GM15510 (cell line): ENCODE measurements at regions not wholly inside any gene's neighbourhood (a gene's known extent, or its start where the extent isn't known, plus 50 kb on each side); places are given as distances from the start of the nearest gene placed in this dataset.

Experiments
- POLR2A ChIP-seq: IDR thresholded peaks from 3 replicates; pipeline ENCODE4 v1.6.1; 2011; ENCODE audit warnings: borderline replicate concordance; ENCODE audit not compliant: insufficient read length; ENCODE audit errors: extremely low read depth

GRCh38 chr3:16071206-16071605, 103.3 kb upstream of the GALNT15 start:
- no peak for TF ChIP-seq POLR2A

DNA sequence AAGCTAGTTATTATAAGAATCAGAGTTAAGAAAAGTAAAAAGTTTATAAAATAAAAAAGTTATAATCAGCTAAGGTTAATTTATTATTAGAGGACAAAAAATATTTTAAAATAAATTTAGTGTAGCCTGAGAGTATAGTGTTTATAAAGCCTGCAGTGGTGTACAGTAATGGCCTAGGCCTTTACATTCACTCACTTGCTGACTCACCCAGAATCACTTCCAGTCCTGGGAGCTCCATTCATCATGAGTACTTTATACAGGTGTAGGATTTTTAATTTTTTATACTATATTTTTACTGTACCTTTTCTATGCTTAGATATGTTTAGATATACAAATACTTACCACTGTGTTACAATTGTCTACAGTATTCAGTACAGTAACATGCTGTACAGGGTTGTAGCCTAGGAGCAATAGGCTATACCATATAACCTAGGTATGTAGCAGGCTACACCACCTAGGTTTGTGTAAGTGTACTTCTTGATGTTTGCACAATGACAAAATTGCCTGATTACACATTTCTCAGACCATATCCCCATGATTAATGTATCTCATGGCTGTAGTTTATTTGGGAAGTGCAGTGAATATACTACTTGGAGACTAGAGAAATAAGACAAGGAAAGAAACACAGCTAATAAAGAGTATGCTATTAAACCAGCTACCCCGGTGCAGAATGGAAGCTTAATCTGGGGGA, 101.9 kb upstream of the GALNT15 start:
- TF ChIP-seq POLR2A: no peak

GRCh38 chr3:16073203-16073602, 101.3 kb upstream of the GALNT15 start:
- no peak for TF ChIP-seq POLR2A

- no peak for TF ChIP-seq POLR2A
Observed at GRCh38 chr3:16075647-16076046, 98.8 kb upstream of the GALNT15 start.

- no peak for TF ChIP-seq POLR2A
Observed at GRCh38 chr3:16076564-16076963, 97.9 kb upstream of the GALNT15 start.

DNA sequence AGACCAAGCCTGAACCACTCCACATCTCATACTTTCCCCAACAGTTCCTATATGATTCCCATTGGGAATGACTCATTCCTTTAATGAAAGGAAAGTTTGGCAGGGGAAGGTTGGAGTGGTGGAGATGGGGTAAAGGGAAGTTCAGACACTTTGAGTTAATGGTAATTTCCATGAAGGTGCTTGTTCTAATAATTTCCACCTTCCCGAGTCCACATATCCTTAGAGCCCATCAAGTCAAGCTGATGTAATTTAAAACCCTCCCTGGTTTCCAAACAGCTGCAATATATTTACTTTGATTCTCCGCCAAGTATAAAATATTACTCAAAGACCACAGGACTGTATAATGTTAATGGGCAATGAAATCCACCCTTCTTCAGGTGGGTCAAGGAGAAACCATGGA, 95.0 kb upstream of the GALNT15 start:
- TF ChIP-seq POLR2A: no peak

GRCh38 chr3:16081661-16082060, 92.8 kb upstream of the GALNT15 start:
- TF ChIP-seq POLR2A: no peak

GRCh38 chr3:16084887-16085286, 89.6 kb upstream of the GALNT15 start:
- TF ChIP-seq POLR2A: no peak

DNA sequence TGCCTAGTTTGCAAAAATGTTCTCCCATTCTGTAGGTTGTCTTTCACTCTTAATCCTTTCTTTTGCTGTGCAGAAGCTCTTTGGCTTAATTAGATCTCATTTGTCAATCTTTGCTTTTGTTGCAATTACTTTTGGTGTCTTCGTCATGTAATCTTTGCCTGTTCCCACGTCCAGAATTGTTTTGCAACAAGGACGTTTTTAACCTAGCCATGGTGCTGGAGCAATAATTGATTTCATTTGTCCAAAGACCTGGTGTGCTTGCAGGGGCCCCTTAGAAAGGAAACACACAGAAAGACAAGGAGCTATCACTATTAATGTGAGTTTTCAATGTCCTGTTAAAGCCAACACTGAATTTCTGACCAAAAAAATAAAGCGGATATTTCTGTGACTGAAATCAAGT, 89.1 kb upstream of the GALNT15 start:
- no peak for TF ChIP-seq POLR2A

- TF ChIP-seq POLR2A: no peak
Observed at GRCh38 chr3:16085884-16086608, 88.4 kb upstream of the GALNT15 start.

GRCh38 chr3:16086690-16087089, 87.8 kb upstream of the GALNT15 start:
- TF ChIP-seq POLR2A: no peak

DNA sequence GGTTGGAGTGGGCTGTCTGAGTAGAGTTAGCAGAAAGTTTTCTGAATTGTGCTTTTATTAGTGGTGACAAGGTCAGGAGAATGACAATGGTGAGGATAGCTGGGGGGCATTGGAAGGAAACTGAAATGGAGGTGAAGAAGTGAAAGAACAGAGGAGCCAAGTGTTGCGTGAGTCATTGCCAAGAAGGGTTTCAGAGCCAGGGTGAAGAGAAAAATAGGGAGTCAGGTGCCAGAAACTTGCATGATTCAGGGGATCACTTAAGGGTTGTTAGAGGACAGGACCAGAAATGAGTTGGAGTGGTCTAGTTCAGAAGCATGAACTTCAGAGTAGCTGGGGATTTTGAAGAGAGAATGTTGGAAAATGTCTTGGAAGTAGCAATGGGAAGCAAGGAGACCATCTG, 86.0 kb upstream of the GALNT15 start:
- TF ChIP-seq POLR2A: no peak

DNA sequence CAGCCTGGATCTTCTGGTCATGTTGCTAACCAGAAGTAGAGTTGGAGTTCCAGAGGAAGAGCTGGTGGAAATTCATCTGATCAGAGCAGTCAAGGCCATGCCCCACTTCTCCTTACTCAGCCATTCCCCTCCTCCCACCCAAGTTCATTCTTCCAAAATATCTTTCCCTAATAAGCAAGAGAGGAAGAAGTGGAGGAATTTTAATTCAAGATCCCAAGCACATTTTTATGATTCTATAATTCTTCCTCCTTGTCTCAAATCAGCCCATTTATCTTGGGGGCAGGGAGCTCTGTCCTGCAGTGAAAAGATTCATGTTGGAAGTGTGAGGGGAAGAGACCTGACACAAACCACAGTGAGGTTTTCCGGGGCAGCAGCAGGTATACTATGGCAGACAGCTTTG, 85.0 kb upstream of the GALNT15 start:
- no peak for TF ChIP-seq POLR2A

- no peak for TF ChIP-seq POLR2A
Observed at GRCh38 chr3:16090024-16090423, 84.5 kb upstream of the GALNT15 start.

DNA sequence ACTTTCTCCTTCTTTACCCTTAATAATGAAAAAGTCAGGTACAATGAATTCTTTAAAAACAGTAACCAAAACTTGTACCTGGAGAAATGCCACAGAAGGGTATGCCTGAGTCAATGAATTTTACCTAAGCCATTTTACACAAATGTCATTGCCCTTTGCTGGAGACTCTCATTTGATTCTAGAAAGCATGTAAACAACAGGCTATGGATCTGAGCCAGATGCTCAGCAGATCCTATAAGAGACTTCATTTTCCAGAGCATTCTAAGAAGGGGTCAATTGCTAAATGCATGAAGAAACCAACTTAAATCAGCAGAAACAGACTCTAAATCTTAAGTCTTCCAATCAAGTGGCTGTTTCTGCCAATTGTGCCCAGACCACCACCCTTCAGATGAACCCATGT, 83.8 kb upstream of the GALNT15 start:
- TF ChIP-seq POLR2A: no peak

- no peak for TF ChIP-seq POLR2A
Observed at GRCh38 chr3:16092923-16093322, 81.6 kb upstream of the GALNT15 start.
